Trophoblast cell (in vitro differentiated cells and primary cell): ENCODE measurements at regions not wholly inside any gene's neighbourhood (a gene's known extent, or its start where the extent isn't known, plus 50 kb on each side); places are given as distances from the start of the nearest gene placed in this dataset.
A peak's percentile ranks its signal among the peaks of the same experiment; 100 is the strongest.

Source experiments
- DNase-seq, 2 donors: peaks; one replicate each; pipeline ENCODE4 v3.0.0-alpha.2; 2016
- H2AFZ ChIP-seq: 2 replicates; pipeline ENCODE4 v1.6.1; 2013; ENCODE audit warnings: low read length, moderate library complexity, mild to moderate bottlenecking; ENCODE audit not compliant: insufficient read depth, poor library complexity
- H2AK5ac ChIP-seq: 2 replicates; pipeline ENCODE4 v1.6.1; 2013; ENCODE audit warnings: mild to moderate bottlenecking, low read length
- H2BK120ac ChIP-seq: 2 replicates; pipeline ENCODE4 v1.6.1; 2013; ENCODE audit warnings: low read length, mild to moderate bottlenecking, moderate library complexity; ENCODE audit not compliant: insufficient read depth, poor library complexity
- H2BK12ac ChIP-seq: 2 replicates; pipeline ENCODE4 v1.6.1; 2013; ENCODE audit warnings: mild to moderate bottlenecking, low read length, moderate library complexity
- H2BK5ac ChIP-seq: 2 replicates; pipeline ENCODE4 v1.6.1; 2013; ENCODE audit warnings: low read length, low read depth, moderate library complexity, mild to moderate bottlenecking; ENCODE audit not compliant: poor library complexity
- H3K14ac ChIP-seq: 2 replicates; pipeline ENCODE4 v1.6.1; 2013; ENCODE audit warnings: mild to moderate bottlenecking, low read length
- H3K18ac ChIP-seq: 2 replicates; pipeline ENCODE4 v1.6.1; 2013; ENCODE audit warnings: mild to moderate bottlenecking, low read length
- H3K23ac ChIP-seq: 2 replicates; pipeline ENCODE4 v1.6.1; 2013; ENCODE audit warnings: low read length
- H3K27ac ChIP-seq: 2 replicates; pipeline ENCODE4 v1.5.1; 2013; ENCODE audit warnings: low read depth, mild to moderate bottlenecking, inconsistent platforms, low read length, moderate library complexity
- H3K27me3 ChIP-seq: 2 replicates; pipeline ENCODE4 v1.6.1; 2013; ENCODE audit warnings: inconsistent platforms, mild to moderate bottlenecking, low read length, moderate library complexity; ENCODE audit not compliant: insufficient read depth
- H3K36me3 ChIP-seq, 2 experiments: 1 replicate in 1 of 2; 2 replicates in 1 of 2; pipeline ENCODE4 v1.6.1; 2013; ENCODE audit warnings: low read length in 2 of 2, mild to moderate bottlenecking in 2 of 2, moderate library complexity in 1 of 2; ENCODE audit not compliant: insufficient read depth in 2 of 2, control insufficient read depth in 1 of 2
- H3K4ac ChIP-seq: 2 replicates; pipeline ENCODE4 v1.6.1; 2013; ENCODE audit warnings: low read depth, mild to moderate bottlenecking, low read length, moderate library complexity
- H3K4me1 ChIP-seq, 2 experiments: 1 replicate in 1 of 2; 2 replicates in 1 of 2; pipeline ENCODE4 v1.6.1; 2013; ENCODE audit warnings: low read length in 2 of 2, mild to moderate bottlenecking in 2 of 2, moderate library complexity in 1 of 2; ENCODE audit not compliant: insufficient read depth in 2 of 2, control insufficient read depth in 1 of 2
- H3K4me2 ChIP-seq: 2 replicates; pipeline ENCODE4 v1.6.1; 2013; ENCODE audit warnings: inconsistent platforms, mild to moderate bottlenecking, low read length, moderate library complexity
- H3K4me3 ChIP-seq: 2 replicates; pipeline ENCODE4 v1.5.1; 2013; ENCODE audit warnings: mild to moderate bottlenecking, low read depth, low read length, inconsistent platforms
- H3K79me1 ChIP-seq: one replicate; pipeline ENCODE4 v1.6.1; 2013; ENCODE audit warnings: low read length
- H3K79me2 ChIP-seq: 2 replicates; pipeline ENCODE4 v1.6.1; 2013; ENCODE audit warnings: low read length, mild to moderate bottlenecking; ENCODE audit not compliant: control insufficient read depth, insufficient read depth, poor library complexity
- H3K9ac ChIP-seq: 2 replicates; pipeline ENCODE4 v1.6.1; 2013; ENCODE audit warnings: mild to moderate bottlenecking, low read length
- H3K9me3 ChIP-seq: 2 replicates; pipeline ENCODE4 v1.6.1; 2013; ENCODE audit warnings: low read depth, mild to moderate bottlenecking, control low read depth, inconsistent platforms, low read length; ENCODE audit not compliant: insufficient read depth
- H4K12ac ChIP-seq: 2 replicates; pipeline ENCODE4 v1.6.1; 2013; ENCODE audit warnings: low read depth, mild to moderate bottlenecking, low read length, moderate library complexity
- H4K8ac ChIP-seq: 2 replicates; pipeline ENCODE4 v1.6.1; 2013; ENCODE audit warnings: low read depth, mild to moderate bottlenecking, low read length, moderate library complexity
- H4K91ac ChIP-seq: one replicate; pipeline ENCODE4 v1.6.1; 2013; ENCODE audit warnings: low read depth, mild to moderate bottlenecking, low read length, moderate library complexity
- WGBS: extraction: QIAGEN DNeasy Blood & Tissue Kit; methylation state at CpG from one replicate; pipeline ENCODE4 v1.1.7; 2013; ENCODE audit warnings: missing lambda C conversion rate; ENCODE audit not compliant: insufficient read length, insufficient coverage; ENCODE audit errors: extremely low coverage; 5-methylcytosine and 5-hydroxymethylcytosine counted together

DNA sequence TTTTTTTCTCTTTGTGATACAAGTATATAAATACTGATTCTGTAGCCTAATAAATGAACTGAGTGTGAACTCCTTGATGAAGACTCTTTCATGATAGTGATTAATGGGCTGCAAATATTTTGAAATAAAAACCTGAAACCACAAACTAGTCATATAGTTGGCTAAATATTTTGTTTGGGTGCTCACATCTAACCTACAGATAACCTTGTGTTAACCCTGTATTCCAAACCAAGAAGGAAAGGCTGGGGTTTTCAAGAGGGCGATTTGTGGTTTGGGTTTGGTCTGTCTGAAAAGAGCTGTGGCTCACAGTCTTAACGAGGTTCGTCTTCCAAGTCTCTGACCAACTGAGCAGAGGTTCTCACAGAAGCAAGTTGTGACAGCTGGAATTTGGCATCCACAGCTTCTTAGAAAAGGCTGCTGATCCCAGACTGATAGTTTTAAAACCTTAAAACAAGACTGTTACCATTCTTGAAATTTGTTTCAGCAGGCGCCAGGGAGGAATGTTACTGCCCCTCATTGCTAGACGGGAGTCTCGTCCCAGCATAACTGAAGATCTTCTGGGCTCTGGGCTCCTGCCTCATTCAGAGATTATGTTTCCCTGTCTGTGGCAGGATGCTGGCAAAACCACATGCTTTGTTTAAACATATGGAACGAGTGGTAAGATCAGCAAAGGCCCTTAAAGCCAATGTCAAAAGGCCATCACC is 736.4 kb upstream of the MARCKS start:
- no peak overlapping the region for H3K14ac ChIP-seq
- H4K8ac ChIP-seq: no peak overlapping the region
- H3K4me2 ChIP-seq: no peak overlapping the region

GRCh38 chr6:113121571-113121970 is 735.6 kb upstream of the MARCKS start:
- no peak overlapping the region for H4K8ac ChIP-seq
- no peak overlapping the region for H3K9ac ChIP-seq
- no peaks in the 10 kb centered on the region for H3K36me3 ChIP-seq
- H2BK120ac ChIP-seq: no peak overlapping the region
- no peak overlapping the region for H2BK5ac ChIP-seq
- no peaks in the 10 kb centered on the region for H3K79me2 ChIP-seq
- no peak overlapping the region for H2BK12ac ChIP-seq
- no peak overlapping the region for H3K4ac ChIP-seq
- H3K4me2 ChIP-seq: no peak overlapping the region
- H3K79me1 ChIP-seq: peaks cover 12% of the 10 kb centered on the region
- H4K91ac ChIP-seq: no peak overlapping the region
- H3K4me1 ChIP-seq: peaks cover 0 to 3% of the 10 kb centered on the region in 2 experiments
- WGBS: no CpG with 5 or more reads among the region's 2 CpGs
- H3K9me3 ChIP-seq: no peaks in the 10 kb centered on the region
- no peak overlapping the region for H3K23ac ChIP-seq
- no peaks in the 10 kb centered on the region for H3K27me3 ChIP-seq
- no peak overlapping the region for H2AK5ac ChIP-seq
- H3K27ac ChIP-seq: peak overlapping the region; percentile 83
- no peak for DNase-seq
- H4K12ac ChIP-seq: no peak overlapping the region
- H3K4me3 ChIP-seq: no peak overlapping the region
- no peak overlapping the region for H2AFZ ChIP-seq
- H3K14ac ChIP-seq: no peak overlapping the region
- no peak overlapping the region for H3K18ac ChIP-seq

More for the DNA sequence above, 736.4 kb upstream of the MARCKS start:
- Histone ChIP-seq H3K9me3 (no peaks in the 10 kb centered on the region), H3K36me3 (no peaks in the 10 kb centered on the region), H3K4me3 (no peak overlapping the region), H2AK5ac (no peak overlapping the region), H4K91ac (no peak overlapping the region), H3K4ac (no peak overlapping the region), H2AFZ (no peak overlapping the region), H3K79me1 (peaks cover 12% of the 10 kb centered on the region), H2BK5ac (no peak overlapping the region), H3K18ac (no peak overlapping the region), H3K27ac (peak overlapping the region; percentile 98), H2BK12ac (no peak overlapping the region), H3K27me3 (no peaks in the 10 kb centered on the region), H3K23ac (no peak overlapping the region), H3K9ac (no peak overlapping the region), H2BK120ac (no peak overlapping the region), H4K12ac (no peak overlapping the region), H3K79me2 (no peaks in the 10 kb centered on the region), H3K4me1 (peaks cover 0 to 3% of the 10 kb centered on the region in 2 experiments)
- WGBS: no CpG with 5 or more reads among the region's 7 CpGs
- peak; percentile 86 to 95 for DNase-seq

DNA sequence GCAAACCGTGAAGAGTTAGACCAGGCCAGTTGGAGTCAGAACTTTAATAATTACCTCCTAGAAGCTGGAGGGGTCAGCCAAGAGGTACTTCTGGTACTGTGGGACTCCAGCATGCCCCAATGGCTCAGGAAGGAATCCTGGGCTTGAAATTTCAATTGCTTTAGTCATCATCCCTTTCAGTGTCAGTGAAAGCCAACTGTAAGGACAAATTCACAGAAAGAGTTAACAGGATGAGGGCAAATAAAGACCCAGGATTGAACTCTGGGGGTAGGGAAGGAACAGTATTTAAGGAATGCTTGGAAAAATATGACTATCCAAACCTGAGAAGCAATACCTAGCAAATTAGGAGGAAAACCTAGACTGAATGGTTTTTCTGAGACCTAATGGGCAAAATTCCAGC is 735.1 kb upstream of the MARCKS start:
- WGBS: no CpG with 5 or more reads among the region's 1 CpG
- no peak overlapping the region for H4K8ac ChIP-seq

GRCh38 chr6:113125626-113126025 is 731.5 kb upstream of the MARCKS start:
- H3K27ac ChIP-seq: no peak overlapping the region

More for the DNA sequence above, 735.1 kb upstream of the MARCKS start:
- H3K4me2 ChIP-seq: no peak overlapping the region
- no peaks in the 10 kb centered on the region for H3K27me3 ChIP-seq
- no peak overlapping the region for H4K91ac ChIP-seq
- no peaks in the 10 kb centered on the region for H3K79me2 ChIP-seq
- peak; percentile 25 to 60 for DNase-seq
- no peak overlapping the region for H3K4me3 ChIP-seq
- H2BK120ac ChIP-seq: peak overlapping the region; percentile 46
- peaks cover 0 to 3% of the 10 kb centered on the region in 2 experiments for H3K4me1 ChIP-seq
- peak overlapping the region; percentile 85 for H3K27ac ChIP-seq
- H3K36me3 ChIP-seq: no peaks in the 10 kb centered on the region
- H2BK12ac ChIP-seq: no peak overlapping the region
- H2AK5ac ChIP-seq: no peak overlapping the region
- no peak overlapping the region for H3K23ac ChIP-seq
- no peaks in the 10 kb centered on the region for H3K9me3 ChIP-seq
- no peak overlapping the region for H3K18ac ChIP-seq
- no peak overlapping the region for H3K14ac ChIP-seq
- no peak overlapping the region for H2AFZ ChIP-seq
- H2BK5ac ChIP-seq: no peak overlapping the region
- no peak overlapping the region for H3K9ac ChIP-seq
- H4K12ac ChIP-seq: no peak overlapping the region
- no peak overlapping the region for H3K4ac ChIP-seq
- H3K79me1 ChIP-seq: peaks cover 12% of the 10 kb centered on the region

More at GRCh38 chr6:113125626-113126025, 731.5 kb upstream of the MARCKS start:
- H3K79me2 ChIP-seq: no peaks in the 10 kb centered on the region
- no peak overlapping the region for H3K4ac ChIP-seq
- peaks cover 4% of the 10 kb centered on the region for H3K79me1 ChIP-seq
- no peaks in the 10 kb centered on the region for H3K9me3 ChIP-seq
- no peak overlapping the region for H2BK120ac ChIP-seq
- H4K8ac ChIP-seq: no peak overlapping the region
- H2AFZ ChIP-seq: no peak overlapping the region
- H4K91ac ChIP-seq: no peak overlapping the region
- H3K18ac ChIP-seq: no peak overlapping the region
- no peak overlapping the region for H3K23ac ChIP-seq
- no peak overlapping the region for H3K4me2 ChIP-seq
- H2AK5ac ChIP-seq: no peak overlapping the region
- no peaks in the 10 kb centered on the region for H3K4me1 ChIP-seq
- H3K14ac ChIP-seq: no peak overlapping the region
- H4K12ac ChIP-seq: no peak overlapping the region
- no CpG with 5 or more reads among the region's 2 CpGs for WGBS
- H3K9ac ChIP-seq: no peak overlapping the region
- no peak overlapping the region for H2BK12ac ChIP-seq
- DNase-seq: no peak
- H3K36me3 ChIP-seq: no peaks in the 10 kb centered on the region
- H2BK5ac ChIP-seq: no peak overlapping the region
- H3K4me3 ChIP-seq: no peak overlapping the region
- H3K27me3 ChIP-seq: no peaks in the 10 kb centered on the region
